Neural cell (in vitro differentiated cells): ENCODE measurements at regions not wholly inside any gene's neighbourhood (a gene's known extent, or its start where the extent isn't known, plus 50 kb on each side); places are given as distances from the start of the nearest gene placed in this dataset.

ENCODE experiments used
- H2AFZ ChIP-seq: fragments of 200-600, 300-800 bp; sonication (generic), shearing (Covaris generic); 2 replicates; pipeline ENCODE4 v1.6.0; 2014; ENCODE audit warnings: low read depth, mild to moderate bottlenecking, antibody characterized with exemption, low read length, moderate library complexity
- H3F3A ChIP-seq: fragments of 200-600 bp; shearing (Covaris generic); 2 replicates; pipeline ENCODE4 v1.6.1; 2016; ENCODE audit warnings: mild to moderate bottlenecking, moderate library complexity, mixed read lengths, antibody characterized with exemption, low read length; ENCODE audit not compliant: insufficient read depth, poor library complexity, severe bottlenecking
- H3K27ac ChIP-seq: fragments of 200-600, 300-800 bp; sonication (generic), shearing (Covaris generic); 2 replicates; pipeline ENCODE4 v1.5.1; 2014; ENCODE audit warnings: mild to moderate bottlenecking, low read length, moderate library complexity
- H3K27me3 ChIP-seq: fragments of 300-800, 200-600 bp; sonication (generic), shearing (Covaris generic); 2 replicates; pipeline ENCODE4 v1.6.0; 2014; ENCODE audit warnings: mild to moderate bottlenecking, low read depth, low read length, moderate library complexity; ENCODE audit not compliant: insufficient read depth
- H3K36me3 ChIP-seq: fragments of 300-800, 200-600 bp; sonication (generic), shearing (Covaris generic); 2 replicates; pipeline ENCODE4 v1.5.1; 2014; ENCODE audit warnings: mild to moderate bottlenecking, antibody characterized with exemption, low read length, moderate library complexity; ENCODE audit not compliant: insufficient read depth
- H3K4me2 ChIP-seq: fragments of 300-800, 200-600 bp; sonication (generic), shearing (Covaris generic); 2 replicates; pipeline ENCODE4 v1.6.0; 2014; ENCODE audit warnings: mild to moderate bottlenecking, low read length
- H3K4me3 ChIP-seq: fragments of 300-800, 200-600 bp; sonication (generic), shearing (Covaris generic); 2 replicates; pipeline ENCODE4 v1.5.1; 2014; ENCODE audit warnings: mild to moderate bottlenecking, low read length, moderate library complexity
- H3K79me2 ChIP-seq: fragments of 200-600 bp; shearing (Covaris generic); replicated peaks from 2 replicates; pipeline ENCODE4 v1.6.0; 2014; ENCODE audit warnings: mild to moderate bottlenecking, low read length, moderate library complexity; ENCODE audit not compliant: insufficient read depth
- H3K9ac ChIP-seq: fragments of 300-800, 200-600 bp; sonication (generic), shearing (Covaris generic); 2 replicates; pipeline ENCODE4 v1.6.1; 2016; ENCODE audit warnings: mild to moderate bottlenecking, low read length, mixed read lengths
- H3K9me2 ChIP-seq: fragments of 200-600 bp; shearing (Covaris generic); 2 replicates; pipeline ENCODE4 v1.6.1; 2016; ENCODE audit warnings: mild to moderate bottlenecking, low read length, mixed read lengths; ENCODE audit not compliant: insufficient read depth
- H3K9me3 ChIP-seq: fragments of 200-600, 300-800 bp; sonication (generic), shearing (Covaris generic); 2 replicates; pipeline ENCODE4 v1.6.1; 2016; ENCODE audit warnings: mild to moderate bottlenecking, mixed run types, low read length, moderate library complexity, mixed read lengths
- H4K20me1 ChIP-seq: fragments of 200-600 bp; shearing (Covaris generic); 2 replicates; pipeline ENCODE4 v1.6.1; 2016; ENCODE audit warnings: mild to moderate bottlenecking, mixed run types; ENCODE audit not compliant: insufficient read depth
- EP300 ChIP-seq: fragments of 450-650 bp; conservative IDR thresholded peaks from 2 replicates; pipeline ENCODE4 v1.6.1; 2014; ENCODE audit warnings: antibody characterized with exemption, mild to moderate bottlenecking, moderate library complexity; ENCODE audit not compliant: poor library complexity, severe bottlenecking
- EZH2 ChIP-seq: fragments of 200-600, 300-800 bp; shearing (Covaris generic), sonication (generic); IDR thresholded peaks from 2 replicates; pipeline ENCODE4 v1.6.1; 2014; ENCODE audit warnings: antibody characterized with exemption, low read length, borderline replicate concordance, mild to moderate bottlenecking; ENCODE audit not compliant: insufficient read depth, poor library complexity, severe bottlenecking
- MXI1 ChIP-seq: fragments of 450-650 bp; conservative IDR thresholded peaks from 2 replicates; pipeline ENCODE4 v1.6.1; 2014; ENCODE audit warnings: antibody characterized with exemption, mild to moderate bottlenecking; ENCODE audit not compliant: poor library complexity, severe bottlenecking
- POLR2AphosphoS5 ChIP-seq: IDR thresholded peaks from 2 replicates; pipeline ENCODE4 v1.6.1; 2012
- RAD21 ChIP-seq: fragments of 450-650 bp; conservative IDR thresholded peaks from 2 replicates; pipeline ENCODE4 v1.6.1; 2014; ENCODE audit warnings: antibody characterized with exemption, mild to moderate bottlenecking, moderate library complexity
- SMC3 ChIP-seq: fragments of 450-650 bp; conservative IDR thresholded peaks from 2 replicates; pipeline ENCODE4 v1.6.1; 2014; ENCODE audit warnings: antibody characterized with exemption, mild to moderate bottlenecking, moderate library complexity; ENCODE audit not compliant: poor library complexity
- TAF1 ChIP-seq: IDR thresholded peaks from 2 replicates; pipeline ENCODE4 v1.6.1; 2012; ENCODE audit warnings: low read depth
- TF ChIP-seq, protein P1 (sequence below): fragments of 450-650 bp; IDR thresholded peaks from 2 replicates; pipeline ENCODE4 v1.5.1; 2014; ENCODE audit warnings: antibody characterized with exemption, mild to moderate bottlenecking, moderate library complexity; ENCODE audit not compliant: poor library complexity, severe bottlenecking
- TF ChIP-seq, protein P2 (sequence below): IDR thresholded peaks from 2 replicates; pipeline ENCODE4 v1.6.1; 2012; ENCODE audit warnings: borderline replicate concordance

DNA sequence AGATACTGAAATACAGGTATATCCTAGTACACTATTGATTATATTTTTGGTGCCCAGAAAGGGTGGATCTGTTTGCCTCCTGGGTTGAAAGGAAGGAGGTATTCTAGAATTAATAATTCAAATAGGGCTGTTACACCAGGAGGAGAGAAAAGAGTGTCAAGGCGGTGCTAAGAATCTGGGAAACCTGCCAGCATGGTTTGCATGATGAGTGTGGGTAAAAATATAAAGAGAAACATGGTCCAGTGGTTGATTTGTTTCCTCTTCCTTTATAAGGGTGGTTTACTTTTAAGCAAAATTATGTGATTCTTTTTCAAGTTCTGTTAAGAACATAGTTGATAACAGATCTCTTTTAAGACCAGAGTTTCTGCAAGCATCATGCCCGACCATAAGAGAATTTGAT, 69.4 kb upstream of the NFIB start:
- Histone ChIP-seq H3K4me2 (no peak overlapping the region), H3K79me2 (no peaks in the 10 kb centered on the region), H3K27me3 (no peaks in the 10 kb centered on the region), H4K20me1 (no peaks in the 10 kb centered on the region), H3K4me3 (no peak overlapping the region), H3K9me3 (no peaks in the 10 kb centered on the region), H3F3A (no peaks in the 10 kb centered on the region), H3K36me3 (no peaks in the 10 kb centered on the region), H3K27ac (no peak overlapping the region), H3K9ac (no peak overlapping the region), H3K9me2 (no peaks in the 10 kb centered on the region), H2AFZ (no peak overlapping the region)
- no peak for TF ChIP-seq TAF1
- TF ChIP-seq, protein P1, sequence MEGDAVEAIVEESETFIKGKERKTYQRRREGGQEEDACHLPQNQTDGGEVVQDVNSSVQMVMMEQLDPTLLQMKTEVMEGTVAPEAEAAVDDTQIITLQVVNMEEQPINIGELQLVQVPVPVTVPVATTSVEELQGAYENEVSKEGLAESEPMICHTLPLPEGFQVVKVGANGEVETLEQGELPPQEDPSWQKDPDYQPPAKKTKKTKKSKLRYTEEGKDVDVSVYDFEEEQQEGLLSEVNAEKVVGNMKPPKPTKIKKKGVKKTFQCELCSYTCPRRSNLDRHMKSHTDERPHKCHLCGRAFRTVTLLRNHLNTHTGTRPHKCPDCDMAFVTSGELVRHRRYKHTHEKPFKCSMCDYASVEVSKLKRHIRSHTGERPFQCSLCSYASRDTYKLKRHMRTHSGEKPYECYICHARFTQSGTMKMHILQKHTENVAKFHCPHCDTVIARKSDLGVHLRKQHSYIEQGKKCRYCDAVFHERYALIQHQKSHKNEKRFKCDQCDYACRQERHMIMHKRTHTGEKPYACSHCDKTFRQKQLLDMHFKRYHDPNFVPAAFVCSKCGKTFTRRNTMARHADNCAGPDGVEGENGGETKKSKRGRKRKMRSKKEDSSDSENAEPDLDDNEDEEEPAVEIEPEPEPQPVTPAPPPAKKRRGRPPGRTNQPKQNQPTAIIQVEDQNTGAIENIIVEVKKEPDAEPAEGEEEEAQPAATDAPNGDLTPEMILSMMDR, result no peak
- TF ChIP-seq RAD21, result no peak
- no peak for TF ChIP-seq MXI1
- no peak for TF ChIP-seq EP300
- no peak for TF ChIP-seq POLR2AphosphoS5
- no peak for TF ChIP-seq EZH2
- TF ChIP-seq SMC3, result no peak
- TF ChIP-seq, protein P2, sequence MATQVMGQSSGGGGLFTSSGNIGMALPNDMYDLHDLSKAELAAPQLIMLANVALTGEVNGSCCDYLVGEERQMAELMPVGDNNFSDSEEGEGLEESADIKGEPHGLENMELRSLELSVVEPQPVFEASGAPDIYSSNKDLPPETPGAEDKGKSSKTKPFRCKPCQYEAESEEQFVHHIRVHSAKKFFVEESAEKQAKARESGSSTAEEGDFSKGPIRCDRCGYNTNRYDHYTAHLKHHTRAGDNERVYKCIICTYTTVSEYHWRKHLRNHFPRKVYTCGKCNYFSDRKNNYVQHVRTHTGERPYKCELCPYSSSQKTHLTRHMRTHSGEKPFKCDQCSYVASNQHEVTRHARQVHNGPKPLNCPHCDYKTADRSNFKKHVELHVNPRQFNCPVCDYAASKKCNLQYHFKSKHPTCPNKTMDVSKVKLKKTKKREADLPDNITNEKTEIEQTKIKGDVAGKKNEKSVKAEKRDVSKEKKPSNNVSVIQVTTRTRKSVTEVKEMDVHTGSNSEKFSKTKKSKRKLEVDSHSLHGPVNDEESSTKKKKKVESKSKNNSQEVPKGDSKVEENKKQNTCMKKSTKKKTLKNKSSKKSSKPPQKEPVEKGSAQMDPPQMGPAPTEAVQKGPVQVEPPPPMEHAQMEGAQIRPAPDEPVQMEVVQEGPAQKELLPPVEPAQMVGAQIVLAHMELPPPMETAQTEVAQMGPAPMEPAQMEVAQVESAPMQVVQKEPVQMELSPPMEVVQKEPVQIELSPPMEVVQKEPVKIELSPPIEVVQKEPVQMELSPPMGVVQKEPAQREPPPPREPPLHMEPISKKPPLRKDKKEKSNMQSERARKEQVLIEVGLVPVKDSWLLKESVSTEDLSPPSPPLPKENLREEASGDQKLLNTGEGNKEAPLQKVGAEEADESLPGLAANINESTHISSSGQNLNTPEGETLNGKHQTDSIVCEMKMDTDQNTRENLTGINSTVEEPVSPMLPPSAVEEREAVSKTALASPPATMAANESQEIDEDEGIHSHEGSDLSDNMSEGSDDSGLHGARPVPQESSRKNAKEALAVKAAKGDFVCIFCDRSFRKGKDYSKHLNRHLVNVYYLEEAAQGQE, result no peak

DNA sequence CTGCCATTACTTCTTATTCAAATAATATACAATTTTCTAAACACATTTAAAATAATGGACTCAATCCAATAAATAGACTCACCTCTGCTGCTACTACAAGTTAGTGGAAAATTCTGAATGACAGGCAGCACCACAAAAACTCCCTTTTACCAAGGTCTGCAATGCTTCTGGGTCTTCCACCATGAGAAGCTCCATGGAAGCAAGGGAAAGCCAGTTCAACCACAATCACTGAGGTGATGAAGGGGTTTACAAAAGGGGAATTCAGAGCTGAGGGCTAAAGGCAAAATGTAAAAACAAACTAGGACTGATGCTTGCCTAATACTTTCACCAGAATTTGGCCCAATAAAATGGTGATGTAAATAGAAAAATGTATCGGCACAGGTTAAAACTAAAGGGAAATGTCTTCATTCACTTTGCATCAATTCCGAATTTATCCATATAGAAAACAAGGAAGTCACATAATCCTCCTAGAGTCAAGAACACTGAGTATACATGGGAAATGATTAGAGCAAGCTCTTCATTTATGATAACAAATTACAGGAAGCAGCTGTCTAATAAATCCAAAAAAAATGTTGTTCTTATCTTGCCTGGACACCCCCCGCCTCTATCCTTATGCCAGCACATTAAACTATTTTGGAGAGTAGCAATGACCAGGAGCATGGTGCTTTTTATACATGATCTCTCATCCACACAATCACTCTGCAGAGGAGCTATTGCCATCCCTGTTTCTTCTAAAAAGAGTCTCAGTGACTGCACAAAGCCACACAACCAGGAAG, 66.3 kb upstream of the NFIB start:
- no peaks in the 10 kb centered on the region for H3F3A ChIP-seq

More for the DNA sequence above, 66.3 kb upstream of the NFIB start:
- Histone ChIP-seq H3K27me3 (no peaks in the 10 kb centered on the region), H3K9ac (no peak overlapping the region), H3K4me2 (no peak overlapping the region), H3K9me2 (no peaks in the 10 kb centered on the region), H3K9me3 (no peaks in the 10 kb centered on the region), H2AFZ (no peak overlapping the region), H3K4me3 (no peak overlapping the region), H3K27ac (no peak overlapping the region), H3K79me2 (no peaks in the 10 kb centered on the region), H3K36me3 (no peaks in the 10 kb centered on the region), H4K20me1 (no peaks in the 10 kb centered on the region)
- TF ChIP-seq POLR2AphosphoS5 (no peak), SMC3 (no peak), EP300 (no peak), TAF1 (no peak), EZH2 (no peak), MXI1 (no peak)
